ENCODE measurements at regions not wholly inside any gene's neighbourhood (a gene's known extent, or its start where the extent isn't known, plus 50 kb on each side); places are given as distances from the start of the nearest gene placed in this dataset.
"Not testable (repeated sequence)": the region's sequence is repeated elsewhere in the genome, so short reads cannot be mapped to it uniquely, and the experiment has no call there.

DNA sequence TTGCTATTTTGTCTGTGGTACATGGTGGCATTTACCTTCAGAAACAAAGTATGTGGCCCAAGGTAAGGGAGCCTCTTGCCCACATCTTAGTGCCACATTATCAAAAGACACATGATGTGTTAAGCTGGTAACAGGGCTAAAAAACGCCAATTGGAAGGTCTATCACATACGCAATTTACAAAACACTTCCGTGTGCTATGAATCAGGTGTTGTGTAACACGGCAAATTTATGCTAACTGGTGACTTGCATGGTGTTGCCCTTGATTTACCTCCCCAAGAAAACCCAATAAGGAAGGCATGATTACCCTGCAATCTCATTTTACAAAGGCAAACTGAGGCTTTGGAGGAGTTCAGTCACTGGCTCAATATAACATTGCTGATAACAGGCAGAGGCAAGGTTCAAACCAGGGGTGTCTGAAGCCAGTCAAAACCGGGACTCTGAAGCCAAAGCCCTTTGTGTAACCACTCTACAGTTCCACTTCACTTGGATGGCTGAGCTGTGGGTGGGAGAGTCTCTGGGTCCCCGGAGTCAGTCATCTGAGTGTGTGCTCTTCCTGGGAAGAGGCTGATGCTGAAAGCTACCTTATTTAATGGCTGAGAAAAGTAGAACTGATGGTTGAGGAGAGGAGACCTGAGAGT, 103.9 kb upstream of the BCL6 start:
- peak; percentile 49 for DNase-seq
- intact Hi-C loops (cut with micrococcal nuclease), result no loop called here

DNA sequence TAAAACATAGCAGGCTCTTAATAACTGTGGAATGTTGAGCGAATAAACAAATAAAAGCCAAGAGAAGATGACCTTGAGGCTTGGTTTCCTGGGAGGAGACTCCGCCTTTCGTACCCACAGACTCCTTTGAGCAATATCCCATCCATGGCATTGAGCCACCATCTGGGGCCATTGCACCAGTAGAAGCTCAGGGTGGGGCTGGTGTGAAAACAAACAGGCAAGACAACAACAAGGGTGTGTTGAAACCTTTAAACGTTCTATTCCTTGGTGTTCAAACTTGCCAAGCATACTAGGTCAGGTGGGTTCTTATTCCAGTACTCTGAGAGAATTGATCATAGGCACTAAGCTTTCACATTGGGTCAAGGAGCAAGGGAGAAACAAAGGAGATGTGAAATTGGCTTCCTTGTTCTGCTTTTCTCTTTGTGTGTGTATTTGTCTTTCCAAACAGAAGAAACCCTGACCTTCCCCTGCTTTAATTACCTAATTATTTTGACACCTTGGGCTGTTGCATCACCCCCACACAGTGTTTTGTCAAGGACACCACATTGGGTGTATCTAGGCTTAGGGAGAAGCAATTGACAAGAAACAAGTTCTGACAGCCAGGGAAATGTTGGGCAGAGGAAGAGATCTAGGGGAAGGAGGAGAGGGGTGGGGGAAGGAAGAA, 105.1 kb upstream of the BCL6 start:
- H3K27me3 Mint-ChIP-seq, result no peaks in the 10 kb centered on the region
- peaks cover 10% of the 10 kb centered on the region for H3K4me1 Mint-ChIP-seq
- no peak overlapping the region for H3K27ac Mint-ChIP-seq
- H3K4me3 Mint-ChIP-seq, result no peak overlapping the region
- H3K36me3 Mint-ChIP-seq (ENCODE audit: low read depth), result peaks cover 9% of the 10 kb centered on the region
- intact Hi-C loops (cut with micrococcal nuclease), result loop anchor here (5.0 kb wide), 1 partner anchor 43 kb away; no protein-coding TSS in a partner anchor
- DNase-seq, result no peak
- peaks cover 13% of the 10 kb centered on the region for H3K9me3 Mint-ChIP-seq

More for the DNA sequence above, 103.9 kb upstream of the BCL6 start:
- H3K4me1 Mint-ChIP-seq, result peaks cover 10% of the 10 kb centered on the region
- H3K27ac Mint-ChIP-seq, result no peak overlapping the region
- peaks cover 9% of the 10 kb centered on the region for H3K36me3 Mint-ChIP-seq (ENCODE audit: low read depth)
- no peaks in the 10 kb centered on the region for H3K27me3 Mint-ChIP-seq
- peaks cover 13% of the 10 kb centered on the region for H3K9me3 Mint-ChIP-seq
- H3K4me3 Mint-ChIP-seq, result no peak overlapping the region

DNA sequence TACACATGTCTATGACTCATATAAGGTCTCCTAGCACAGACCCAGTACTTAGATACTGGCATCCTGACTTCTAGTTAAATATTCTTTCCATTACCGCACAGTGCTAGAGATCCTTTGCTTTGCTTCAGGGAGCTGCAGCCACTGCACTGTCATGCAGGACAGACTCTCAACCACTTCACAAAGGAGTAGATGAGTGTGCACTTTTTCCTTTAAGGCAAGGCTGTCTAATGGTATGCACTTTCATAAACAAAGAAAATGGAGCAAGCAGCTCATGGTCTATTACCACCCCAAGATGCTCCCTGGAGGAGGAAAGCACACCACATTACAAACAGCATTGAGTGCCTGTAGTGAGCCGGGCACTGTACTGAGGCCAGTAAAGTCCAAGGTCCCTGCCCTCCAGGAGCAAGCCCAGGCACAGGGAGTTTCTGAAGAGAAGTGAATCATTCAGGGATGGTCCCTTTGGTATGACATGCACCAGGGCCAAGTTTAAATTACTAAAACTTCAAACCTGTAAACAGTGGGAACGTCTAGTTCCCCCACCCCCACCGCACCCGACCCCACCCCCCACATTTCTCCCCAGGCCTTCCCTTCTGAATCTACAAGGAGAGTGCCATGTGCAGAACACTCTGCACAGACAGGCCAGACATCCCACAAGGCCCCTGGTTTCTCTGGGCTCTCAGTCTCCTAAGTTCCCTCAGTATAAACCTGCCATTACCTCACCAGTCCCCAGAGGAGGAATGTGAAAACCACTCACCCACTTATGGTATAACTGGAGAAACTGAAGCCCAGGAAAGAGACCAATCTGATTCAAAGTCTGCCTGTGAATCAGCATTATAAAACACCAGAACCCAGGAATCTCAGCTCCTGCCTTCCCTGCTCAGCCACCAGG, 107.8 kb upstream of the BCL6 start:
- Mint-ChIP-seq H3K9me3 (peaks cover 16% of the 10 kb centered on the region), H3K36me3 (ENCODE audit: low read depth) (peaks cover 12% of the 10 kb centered on the region), H3K27me3 (no peaks in the 10 kb centered on the region), H3K27ac (peak overlapping the region; percentile 45), H3K4me1 (peaks cover 10% of the 10 kb centered on the region), H3K4me3 (no peak overlapping the region)
- intact Hi-C loops (cut with micrococcal nuclease), result loop anchor here (5.0 kb wide), 1 partner anchor 46 kb away; no protein-coding TSS in a partner anchor
- peak; percentile 46 for DNase-seq

DNA sequence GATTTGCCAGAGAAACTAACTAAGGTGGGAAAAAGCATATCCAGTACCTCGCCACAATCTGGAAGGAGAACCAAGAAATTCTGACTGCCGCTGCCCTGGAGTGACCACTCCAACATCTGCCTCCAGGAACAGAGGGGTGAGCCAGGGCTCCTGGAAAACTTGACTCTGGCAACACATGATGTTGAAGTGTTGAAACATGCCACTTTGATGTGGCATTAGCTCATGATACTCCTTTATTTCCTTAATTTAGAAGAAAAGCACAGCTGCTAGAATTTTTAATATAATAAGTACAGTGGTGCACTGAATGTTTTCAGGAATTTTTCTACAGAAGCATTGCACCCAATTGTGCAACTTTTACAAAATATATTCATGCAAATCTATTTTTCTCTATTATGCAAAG, 109.9 kb upstream of the BCL6 start:
- Mint-ChIP-seq H3K27me3 (no peaks in the 10 kb centered on the region), H3K4me3 (no peak overlapping the region), H3K27ac (no peak overlapping the region), H3K36me3 (ENCODE audit: low read depth) (peaks cover 14% of the 10 kb centered on the region), H3K9me3 (peaks cover 20% of the 10 kb centered on the region), H3K4me1 (peaks cover 12% of the 10 kb centered on the region)
- no peak for DNase-seq
- intact Hi-C loops (cut with micrococcal nuclease), result no loop called here

DNA sequence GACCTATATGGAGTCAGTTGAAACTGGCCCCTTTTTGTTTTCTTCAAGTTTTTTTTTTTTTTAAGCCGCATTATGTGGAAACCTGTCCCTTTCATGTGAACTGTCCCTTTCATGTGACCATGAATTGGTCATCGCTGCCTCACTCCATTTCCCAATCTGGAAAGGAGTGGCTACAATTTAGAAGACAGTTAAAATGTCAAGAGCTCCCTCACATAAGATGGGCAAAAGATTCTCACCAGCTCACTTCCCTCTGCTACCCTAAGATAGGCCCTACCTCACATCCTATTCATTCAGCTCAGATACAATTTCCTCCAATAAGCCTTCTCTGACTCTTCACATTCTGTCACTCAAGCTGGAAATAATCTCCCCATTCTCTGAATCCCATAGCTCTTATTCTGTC, 111.3 kb upstream of the BCL6 start:
- Mint-ChIP-seq H3K4me3 (no peak overlapping the region), H3K36me3 (ENCODE audit: low read depth) (peaks cover 20% of the 10 kb centered on the region), H3K27me3 (no peaks in the 10 kb centered on the region), H3K4me1 (peaks cover 12% of the 10 kb centered on the region), H3K9me3 (peaks cover 21% of the 10 kb centered on the region), H3K27ac (no peak overlapping the region)
- intact Hi-C loops (cut with micrococcal nuclease), result no loop called here
- no peak for DNase-seq

DNA sequence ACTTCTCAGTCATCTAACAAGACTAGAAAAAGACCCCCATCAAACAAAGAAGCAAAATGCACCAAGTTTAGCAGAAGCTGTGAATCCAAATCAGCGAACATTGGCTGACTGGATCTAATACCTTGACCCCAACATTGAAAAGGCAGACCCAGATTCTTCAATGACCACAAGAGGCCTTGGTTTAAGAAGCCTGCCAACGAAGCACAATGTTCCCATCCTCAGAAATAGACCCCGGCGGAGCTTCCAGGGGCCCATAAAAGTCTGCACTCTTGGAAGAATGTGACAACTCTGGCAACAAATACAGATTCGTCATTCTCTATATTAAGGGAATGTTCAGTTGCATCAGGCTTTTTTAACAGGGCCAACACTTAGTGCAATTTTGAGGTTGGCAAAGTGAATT, 112.8 kb upstream of the BCL6 start:
- peaks cover 14% of the 10 kb centered on the region for H3K36me3 Mint-ChIP-seq (ENCODE audit: low read depth)
- no peak overlapping the region for H3K27ac Mint-ChIP-seq
- H3K9me3 Mint-ChIP-seq, result peaks cover 22% of the 10 kb centered on the region
- DNase-seq, result peak; percentile 39
- no peak overlapping the region for H3K4me3 Mint-ChIP-seq
- intact Hi-C loops (cut with micrococcal nuclease), result no loop called here
- peaks cover 6% of the 10 kb centered on the region for H3K4me1 Mint-ChIP-seq
- H3K27me3 Mint-ChIP-seq, result no peaks in the 10 kb centered on the region

DNA sequence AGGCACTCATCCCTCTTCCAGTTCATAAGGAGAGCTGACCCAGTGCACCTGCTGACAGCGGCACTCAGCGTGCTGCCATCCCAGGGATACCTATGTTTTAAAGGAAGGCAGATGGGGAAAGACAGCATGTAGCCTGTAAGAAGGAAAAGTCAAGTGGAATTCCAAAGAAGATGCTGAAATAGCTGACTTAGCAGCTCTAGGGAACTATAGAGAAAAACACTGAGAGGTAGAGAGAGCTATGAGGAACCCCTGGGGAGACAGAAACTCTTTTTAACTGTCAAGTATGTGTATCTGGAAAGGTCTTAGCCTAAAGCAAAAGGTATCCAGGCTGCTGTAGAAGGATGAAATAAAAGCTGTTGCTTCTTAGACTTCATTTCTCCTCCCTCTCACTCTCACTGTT, 113.4 kb upstream of the BCL6 start:
- Mint-ChIP-seq H3K4me1 (peaks cover 2% of the 10 kb centered on the region), H3K9me3 (peaks cover 22% of the 10 kb centered on the region), H3K27me3 (no peaks in the 10 kb centered on the region), H3K4me3 (no peak overlapping the region), H3K36me3 (ENCODE audit: low read depth) (peaks cover 14% of the 10 kb centered on the region), H3K27ac (no peak overlapping the region)
- no peak for DNase-seq
- intact Hi-C loops (cut with micrococcal nuclease), result no loop called here

DNA sequence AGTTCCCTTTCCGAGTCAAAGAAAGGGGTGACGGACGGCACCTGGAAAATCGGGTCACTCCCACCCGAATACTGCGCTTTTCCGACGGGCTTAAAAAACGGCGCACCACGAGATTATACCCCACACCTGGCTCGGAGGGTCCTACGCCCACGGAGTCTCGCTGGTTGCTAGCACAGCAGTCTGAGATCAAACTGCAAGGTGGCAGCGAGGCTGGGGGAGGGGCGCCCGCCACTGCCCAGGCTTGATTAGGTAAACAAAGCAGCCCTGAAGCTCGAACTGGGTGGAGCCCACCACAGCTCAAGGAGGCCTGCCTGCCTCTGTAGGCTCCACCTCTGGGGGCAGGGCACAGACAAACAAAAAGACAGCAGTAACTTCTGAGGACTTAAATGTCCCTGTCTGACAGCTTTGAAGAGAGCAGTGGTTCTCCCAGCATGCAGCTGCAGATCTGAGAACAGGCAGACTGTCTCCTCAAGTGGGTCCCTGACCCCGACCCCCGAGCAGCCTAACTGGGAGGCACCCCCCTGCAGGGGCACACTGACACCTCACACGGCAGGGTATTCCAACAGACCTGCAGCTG, 117.5 kb upstream of the BCL6 start:
- H3K4me3 Mint-ChIP-seq, result peak overlapping the region; percentile 69
- H3K27ac Mint-ChIP-seq, result peak overlapping the region; percentile 38
- H3K27me3 Mint-ChIP-seq; DNase-seq; intact Hi-C loops (cut with micrococcal nuclease); H3K4me1 Mint-ChIP-seq: not testable (repeated sequence)
- H3K36me3 Mint-ChIP-seq (ENCODE audit: low read depth), result peaks cover 14% of the 10 kb centered on the region
- H3K9me3 Mint-ChIP-seq, result peaks cover 19% of the 10 kb centered on the region

DNA sequence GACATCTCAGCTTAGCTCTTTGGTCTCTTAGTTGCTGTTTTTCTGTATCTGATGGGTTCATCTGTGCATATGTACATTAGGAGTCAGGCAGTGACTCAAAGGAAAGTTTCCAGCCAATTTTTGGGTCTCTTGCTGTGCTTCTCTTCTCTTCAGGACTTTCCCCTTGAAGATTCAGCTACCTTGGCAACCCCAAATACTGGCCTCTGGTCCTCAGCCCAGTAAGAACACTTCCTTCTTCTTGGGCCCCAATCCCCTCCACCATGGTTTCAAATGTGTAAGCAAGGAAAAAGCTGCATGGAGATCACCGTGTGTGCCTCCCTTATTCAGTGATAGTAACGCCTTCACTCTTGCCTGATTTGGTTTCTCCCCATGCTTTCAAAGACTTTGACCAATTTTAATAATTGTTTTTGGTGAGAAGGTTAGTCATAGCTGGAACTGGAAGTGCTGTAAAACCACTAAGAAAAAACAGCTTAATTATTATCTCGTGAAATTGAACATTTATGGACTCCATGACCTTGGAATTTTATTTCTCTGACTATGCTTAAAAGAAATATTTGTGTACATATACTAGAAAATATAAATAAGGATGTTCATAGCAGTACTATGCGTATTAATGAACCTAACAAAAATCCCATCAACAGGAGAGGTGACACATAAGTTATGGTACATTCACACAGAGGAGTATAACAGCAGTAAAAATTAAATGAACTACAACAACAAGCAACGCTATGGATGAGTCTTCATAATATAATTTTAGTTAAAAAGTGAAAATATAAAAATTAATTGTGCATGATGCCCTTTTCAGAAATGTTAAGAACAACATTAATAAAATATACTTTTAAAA, 125.3 kb upstream of the BCL6 start:
- Mint-ChIP-seq H3K9me3 (peaks cover 8% of the 10 kb centered on the region), H3K4me3 (no peak overlapping the region), H3K27me3 (no peaks in the 10 kb centered on the region), H3K27ac (peak overlapping the region; percentile 90), H3K4me1 (peaks cover 24% of the 10 kb centered on the region), H3K36me3 (ENCODE audit: low read depth) (peaks cover 1% of the 10 kb centered on the region)
- no peak for DNase-seq
- intact Hi-C loops (cut with micrococcal nuclease), result loop anchor here (1.0 to 5.0 kb wide), 5 partner anchors 49 to 124 kb away; no protein-coding TSS in a partner anchor

DNA sequence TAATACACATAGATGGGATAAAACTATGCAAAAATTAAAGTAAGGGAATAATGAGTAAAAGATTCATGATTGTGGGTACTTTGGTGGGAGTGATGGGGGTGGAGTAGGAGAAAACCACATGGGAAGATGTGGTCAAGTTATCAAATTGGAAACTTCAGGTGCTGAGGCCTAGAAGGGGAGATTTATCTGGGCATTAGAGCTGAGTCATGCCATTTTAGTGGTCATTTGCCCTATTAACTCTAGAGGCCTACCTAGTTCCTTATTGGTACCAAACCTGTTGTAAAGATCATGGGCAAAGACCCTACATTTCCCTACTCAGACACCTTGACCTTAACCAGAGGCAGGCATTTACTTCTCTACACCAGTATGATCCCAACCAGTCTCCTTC, 125.9 kb upstream of the BCL6 start:
- Mint-ChIP-seq H3K4me3 (no peak overlapping the region), H3K27ac (no peak overlapping the region), H3K27me3 (no peaks in the 10 kb centered on the region), H3K4me1 (peaks cover 24% of the 10 kb centered on the region), H3K36me3 (ENCODE audit: low read depth) (peaks cover 1% of the 10 kb centered on the region), H3K9me3 (peaks cover 8% of the 10 kb centered on the region)
- no peak for DNase-seq
- intact Hi-C loops (cut with micrococcal nuclease), result loop anchor here (2.0 to 5.0 kb wide), 2 partner anchors 70 to 106 kb away; no protein-coding TSS in a partner anchor

DNA sequence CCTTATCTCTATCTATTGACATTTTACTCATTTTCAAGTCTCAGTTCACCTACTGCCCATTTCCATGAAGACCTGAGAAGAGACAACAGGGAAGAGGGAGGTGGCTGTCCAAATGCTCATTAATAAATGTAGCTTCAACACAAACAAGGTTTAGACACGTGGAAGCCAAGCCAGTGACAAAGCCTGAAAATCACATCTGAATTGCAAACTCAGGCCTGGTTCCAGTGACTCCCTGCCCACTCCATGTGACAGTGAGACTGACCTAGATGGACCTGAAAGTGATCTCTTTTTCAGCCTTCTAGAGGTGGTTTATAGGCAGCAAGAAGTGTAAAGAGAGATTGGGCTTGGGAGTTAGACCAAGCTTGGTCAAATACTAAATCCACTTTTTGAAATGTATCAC, 126.6 kb upstream of the BCL6 start:
- Mint-ChIP-seq H3K27ac (no peak overlapping the region), H3K36me3 (ENCODE audit: low read depth) (peaks cover 1% of the 10 kb centered on the region), H3K4me3 (no peak overlapping the region), H3K9me3 (peaks cover 8% of the 10 kb centered on the region), H3K4me1 (peaks cover 24% of the 10 kb centered on the region), H3K27me3 (no peaks in the 10 kb centered on the region)
- intact Hi-C loops (cut with micrococcal nuclease), result loop anchor here (2.0 to 5.0 kb wide), 2 partner anchors 71 to 105 kb away; no protein-coding TSS in a partner anchor
- no peak for DNase-seq

DNA sequence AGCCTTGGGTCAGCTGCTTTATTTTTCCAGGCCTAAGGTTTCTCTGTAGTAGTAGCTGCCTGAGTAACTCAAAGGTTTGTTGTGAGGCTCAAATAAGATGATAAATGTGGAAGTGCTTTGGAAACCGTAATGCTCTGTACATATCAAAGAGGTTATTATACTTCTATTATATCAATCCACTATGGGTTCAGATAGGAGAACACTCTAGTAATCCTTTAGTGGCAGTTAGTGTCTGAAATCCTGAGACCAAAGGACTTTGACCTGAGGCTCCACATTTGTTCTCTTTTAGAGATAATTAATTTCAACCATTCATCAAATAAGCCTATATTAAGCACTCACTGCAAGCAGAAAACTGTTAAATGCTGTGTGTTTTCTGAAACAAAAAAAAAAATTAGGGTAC, 128.6 kb upstream of the BCL6 start:
- Mint-ChIP-seq H3K36me3 (ENCODE audit: low read depth) (peaks cover 1% of the 10 kb centered on the region), H3K27ac (no peak overlapping the region), H3K9me3 (peaks cover 7% of the 10 kb centered on the region), H3K4me3 (no peak overlapping the region), H3K4me1 (peaks cover 20% of the 10 kb centered on the region), H3K27me3 (no peaks in the 10 kb centered on the region)
- no peak for DNase-seq
- intact Hi-C loops (cut with micrococcal nuclease), result loop anchor here (5.0 kb wide), 1 partner anchor 103 kb away; no protein-coding TSS in a partner anchor

DNA sequence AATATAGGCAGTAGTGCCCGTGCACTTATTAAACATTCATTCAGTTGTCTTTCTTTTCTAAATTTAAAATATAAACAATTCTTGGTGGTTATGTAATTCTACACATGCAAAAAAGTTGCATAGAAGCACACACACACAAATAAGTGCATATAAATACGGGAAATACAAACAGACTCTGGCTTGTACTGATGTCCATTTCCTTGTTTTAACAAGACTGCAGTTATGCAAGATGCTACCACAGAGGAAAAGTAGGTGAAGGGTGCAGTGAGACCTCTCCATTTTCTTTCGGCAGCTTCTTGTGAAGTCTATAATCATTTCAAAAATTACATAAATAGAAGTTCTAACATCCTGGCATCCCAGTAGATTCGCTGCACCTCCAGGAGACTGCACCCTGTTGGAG, 130.6 kb upstream of the BCL6 start:
- H3K9me3 Mint-ChIP-seq, result peaks cover 4% of the 10 kb centered on the region
- no peak for DNase-seq
- intact Hi-C loops (cut with micrococcal nuclease), result no loop called here
- H3K27ac Mint-ChIP-seq, result no peak overlapping the region
- H3K27me3 Mint-ChIP-seq, result peaks cover 1% of the 10 kb centered on the region
- H3K4me3 Mint-ChIP-seq, result no peak overlapping the region
- H3K36me3 Mint-ChIP-seq (ENCODE audit: low read depth), result no peaks in the 10 kb centered on the region
- H3K4me1 Mint-ChIP-seq, result peaks cover 12% of the 10 kb centered on the region

All from activated CD4-positive, alpha-beta T cell treated with anti-CD3 and anti-CD28 coated beads, Interleukin-2, amount 10 ng/mL, durations not matched to agents 24 days and 14 days (primary cell).